ENCODE measurements at regions not wholly inside any gene's neighbourhood (a gene's known extent, or its start where the extent isn't known, plus 50 kb on each side); places are given as distances from the start of the nearest gene placed in this dataset.

GRCh38 chr2:147709655-147710054, 135.2 kb upstream of the ACVR2A start:
- H3K9ac ChIP-seq (ENCODE audit: low read depth, low read length): no peak overlapping the region
- no peak overlapping the region for H3K4me3 ChIP-seq (ENCODE audit: low read length)
- H3K9me3 ChIP-seq (ENCODE audit: insufficient read depth, low read depth, low read length): no peaks in the 10 kb centered on the region
- H3K36me3 ChIP-seq (ENCODE audit: insufficient read depth, low read depth, low read length): no peaks in the 10 kb centered on the region
- H3K27ac ChIP-seq (ENCODE audit: low read length): no peak overlapping the region
- H3K4me1 ChIP-seq (ENCODE audit: insufficient read depth, low read length): no peaks in the 10 kb centered on the region
- H3K27me3 ChIP-seq (ENCODE audit: insufficient read depth, low read length): no peaks in the 10 kb centered on the region

GRCh38 chr2:147703171-147703570, 141.7 kb upstream of the ACVR2A start:
- H3K4me3 ChIP-seq (ENCODE audit: low read length): no peak overlapping the region
- no peak overlapping the region for H3K27ac ChIP-seq (ENCODE audit: low read length)
- H3K9ac ChIP-seq (ENCODE audit: low read depth, low read length): no peak overlapping the region
- H3K36me3 ChIP-seq (ENCODE audit: insufficient read depth, low read depth, low read length): no peaks in the 10 kb centered on the region
- H3K9me3 ChIP-seq (ENCODE audit: insufficient read depth, low read depth, low read length): no peaks in the 10 kb centered on the region
- no peaks in the 10 kb centered on the region for H3K27me3 ChIP-seq (ENCODE audit: insufficient read depth, low read length)
- no peaks in the 10 kb centered on the region for H3K4me1 ChIP-seq (ENCODE audit: insufficient read depth, low read length)

GRCh38 chr2:147698166-147698565, 146.7 kb upstream of the ACVR2A start:
- Histone ChIP-seq H3K4me1 (ENCODE audit: insufficient read depth, low read length) (no peaks in the 10 kb centered on the region), H3K36me3 (ENCODE audit: insufficient read depth, low read depth, low read length) (no peaks in the 10 kb centered on the region), H3K27me3 (ENCODE audit: insufficient read depth, low read length) (no peaks in the 10 kb centered on the region), H3K4me3 (ENCODE audit: low read length) (no peak overlapping the region), H3K27ac (ENCODE audit: low read length) (no peak overlapping the region), H3K9ac (ENCODE audit: low read depth, low read length) (no peak overlapping the region), H3K9me3 (ENCODE audit: insufficient read depth, low read depth, low read length) (no peaks in the 10 kb centered on the region)

- H3K36me3 ChIP-seq (ENCODE audit: insufficient read depth, low read depth, low read length): no peaks in the 10 kb centered on the region
- H3K9me3 ChIP-seq (ENCODE audit: insufficient read depth, low read depth, low read length): no peaks in the 10 kb centered on the region
- H3K27me3 ChIP-seq (ENCODE audit: insufficient read depth, low read length): no peaks in the 10 kb centered on the region
- no peaks in the 10 kb centered on the region for H3K4me1 ChIP-seq (ENCODE audit: insufficient read depth, low read length)
- H3K9ac ChIP-seq (ENCODE audit: low read depth, low read length): no peak overlapping the region
- H3K27ac ChIP-seq (ENCODE audit: low read length): no peak overlapping the region
- no peak overlapping the region for H3K4me3 ChIP-seq (ENCODE audit: low read length)
Measured at GRCh38 chr2:147696426-147696825, 148.4 kb upstream of the ACVR2A start.

GRCh38 chr2:147689220-147689909, 155.5 kb upstream of the ACVR2A start:
- Histone ChIP-seq H3K27me3 (ENCODE audit: insufficient read depth, low read length) (no peaks in the 10 kb centered on the region), H3K9me3 (ENCODE audit: insufficient read depth, low read depth, low read length) (peaks cover 5% of the 10 kb centered on the region), H3K9ac (ENCODE audit: low read depth, low read length) (no peak overlapping the region), H3K27ac (ENCODE audit: low read length) (no peak overlapping the region), H3K4me3 (ENCODE audit: low read length) (no peak overlapping the region), H3K36me3 (ENCODE audit: insufficient read depth, low read depth, low read length) (no peaks in the 10 kb centered on the region), H3K4me1 (ENCODE audit: insufficient read depth, low read length) (no peaks in the 10 kb centered on the region)

GRCh38 chr2:147688242-147688641, 156.6 kb upstream of the ACVR2A start:
- no peak overlapping the region for H3K4me3 ChIP-seq (ENCODE audit: low read length)
- no peak overlapping the region for H3K9ac ChIP-seq (ENCODE audit: low read depth, low read length)
- H3K27me3 ChIP-seq (ENCODE audit: insufficient read depth, low read length): no peaks in the 10 kb centered on the region
- peaks cover 1% of the 10 kb centered on the region; the same call in 1 of the 2 replicates for H3K4me1 ChIP-seq (ENCODE audit: insufficient read depth, low read length)
- H3K9me3 ChIP-seq (ENCODE audit: insufficient read depth, low read depth, low read length): peaks cover 5% of the 10 kb centered on the region
- H3K36me3 ChIP-seq (ENCODE audit: insufficient read depth, low read depth, low read length): no peaks in the 10 kb centered on the region
- no peak overlapping the region for H3K27ac ChIP-seq (ENCODE audit: low read length)

GRCh38 chr2:147686365-147686764, 158.5 kb upstream of the ACVR2A start:
- Histone ChIP-seq H3K9me3 (ENCODE audit: insufficient read depth, low read depth, low read length) (peaks cover 5% of the 10 kb centered on the region), H3K36me3 (ENCODE audit: insufficient read depth, low read depth, low read length) (no peaks in the 10 kb centered on the region), H3K4me3 (ENCODE audit: low read length) (no peak overlapping the region), H3K27me3 (ENCODE audit: insufficient read depth, low read length) (no peaks in the 10 kb centered on the region), H3K9ac (ENCODE audit: low read depth, low read length) (no peak overlapping the region), H3K27ac (ENCODE audit: low read length) (no peak overlapping the region), H3K4me1 (ENCODE audit: insufficient read depth, low read length) (peaks cover 5% of the 10 kb centered on the region; the same call in 1 of the 2 replicates)

GRCh38 chr2:147684903-147685302, 159.9 kb upstream of the ACVR2A start:
- Histone ChIP-seq H3K27ac (ENCODE audit: low read length) (no peak overlapping the region), H3K36me3 (ENCODE audit: insufficient read depth, low read depth, low read length) (no peaks in the 10 kb centered on the region), H3K27me3 (ENCODE audit: insufficient read depth, low read length) (no peaks in the 10 kb centered on the region), H3K9me3 (ENCODE audit: insufficient read depth, low read depth, low read length) (peaks cover 5% of the 10 kb centered on the region), H3K4me3 (ENCODE audit: low read length) (no peak overlapping the region), H3K4me1 (ENCODE audit: insufficient read depth, low read length) (peaks cover 5% of the 10 kb centered on the region; the same call in 1 of the 2 replicates), H3K9ac (ENCODE audit: low read depth, low read length) (no peak overlapping the region)

GRCh38 chr2:147683380-147683779, 161.4 kb upstream of the ACVR2A start:
- H3K9ac ChIP-seq (ENCODE audit: low read depth, low read length): no peak overlapping the region
- no peaks in the 10 kb centered on the region for H3K27me3 ChIP-seq (ENCODE audit: insufficient read depth, low read length)
- H3K27ac ChIP-seq (ENCODE audit: low read length): no peak overlapping the region
- no peaks in the 10 kb centered on the region for H3K36me3 ChIP-seq (ENCODE audit: insufficient read depth, low read depth, low read length)
- H3K4me1 ChIP-seq (ENCODE audit: insufficient read depth, low read length): peaks cover 5% of the 10 kb centered on the region; the same call in 1 of the 2 replicates
- H3K9me3 ChIP-seq (ENCODE audit: insufficient read depth, low read depth, low read length): peaks cover 5% of the 10 kb centered on the region
- no peak overlapping the region for H3K4me3 ChIP-seq (ENCODE audit: low read length)

GRCh38 chr2:147681093-147681492, 163.7 kb upstream of the ACVR2A start:
- no peak overlapping the region for H3K27ac ChIP-seq (ENCODE audit: low read length)
- H3K36me3 ChIP-seq (ENCODE audit: insufficient read depth, low read depth, low read length): no peaks in the 10 kb centered on the region
- H3K9me3 ChIP-seq (ENCODE audit: insufficient read depth, low read depth, low read length): no peaks in the 10 kb centered on the region
- peaks cover 5% of the 10 kb centered on the region; the same call in 1 of the 2 replicates for H3K4me1 ChIP-seq (ENCODE audit: insufficient read depth, low read length)
- no peak overlapping the region for H3K4me3 ChIP-seq (ENCODE audit: low read length)
- H3K27me3 ChIP-seq (ENCODE audit: insufficient read depth, low read length): no peaks in the 10 kb centered on the region
- H3K9ac ChIP-seq (ENCODE audit: low read depth, low read length): no peak overlapping the region

- Histone ChIP-seq H3K27ac (ENCODE audit: low read length) (no peak overlapping the region), H3K4me1 (ENCODE audit: insufficient read depth, low read length) (peaks cover 5% of the 10 kb centered on the region; the same call in 1 of the 2 replicates), H3K27me3 (ENCODE audit: insufficient read depth, low read length) (no peaks in the 10 kb centered on the region), H3K9me3 (ENCODE audit: insufficient read depth, low read depth, low read length) (no peaks in the 10 kb centered on the region), H3K4me3 (ENCODE audit: low read length) (no peak overlapping the region), H3K9ac (ENCODE audit: low read depth, low read length) (no peak overlapping the region), H3K36me3 (ENCODE audit: insufficient read depth, low read depth, low read length) (no peaks in the 10 kb centered on the region)
Measured at GRCh38 chr2:147679955-147680531, 164.8 kb upstream of the ACVR2A start.
